HG02885 (cell line): ENCODE measurements at regions not wholly inside any gene's neighbourhood (a gene's known extent, or its start where the extent isn't known, plus 50 kb on each side); places are given as distances from the start of the nearest gene placed in this dataset.

Experiments used
- ATAC-seq: cut with Tn5 transposase; IDR thresholded peaks from one replicate; pipeline ENCODE4 v1.9.1; 2021; ENCODE audit warnings: mild to moderate bottlenecking; ENCODE audit not compliant: unreplicated experiment, poor library complexity

DNA sequence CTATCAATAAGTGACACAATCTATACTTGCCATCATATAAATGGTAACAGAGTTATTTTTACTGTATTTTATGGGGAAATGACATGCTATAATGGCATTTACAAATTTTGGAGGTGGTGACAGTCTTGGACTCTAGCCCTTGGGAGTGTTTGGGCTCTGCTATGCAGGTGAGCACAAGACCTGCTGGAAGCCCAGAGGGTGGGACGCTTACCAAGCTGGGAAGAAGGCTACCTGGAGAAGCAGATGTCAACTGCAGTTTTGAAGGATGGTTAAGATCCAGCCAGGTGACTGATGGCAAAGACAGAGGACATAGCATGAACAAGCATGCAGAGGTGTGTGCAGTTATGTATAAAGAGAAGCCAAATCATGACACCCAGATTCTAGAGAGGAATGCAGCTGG, 346.9 kb downstream of the MYCN start:
- no peak for ATAC-seq

DNA sequence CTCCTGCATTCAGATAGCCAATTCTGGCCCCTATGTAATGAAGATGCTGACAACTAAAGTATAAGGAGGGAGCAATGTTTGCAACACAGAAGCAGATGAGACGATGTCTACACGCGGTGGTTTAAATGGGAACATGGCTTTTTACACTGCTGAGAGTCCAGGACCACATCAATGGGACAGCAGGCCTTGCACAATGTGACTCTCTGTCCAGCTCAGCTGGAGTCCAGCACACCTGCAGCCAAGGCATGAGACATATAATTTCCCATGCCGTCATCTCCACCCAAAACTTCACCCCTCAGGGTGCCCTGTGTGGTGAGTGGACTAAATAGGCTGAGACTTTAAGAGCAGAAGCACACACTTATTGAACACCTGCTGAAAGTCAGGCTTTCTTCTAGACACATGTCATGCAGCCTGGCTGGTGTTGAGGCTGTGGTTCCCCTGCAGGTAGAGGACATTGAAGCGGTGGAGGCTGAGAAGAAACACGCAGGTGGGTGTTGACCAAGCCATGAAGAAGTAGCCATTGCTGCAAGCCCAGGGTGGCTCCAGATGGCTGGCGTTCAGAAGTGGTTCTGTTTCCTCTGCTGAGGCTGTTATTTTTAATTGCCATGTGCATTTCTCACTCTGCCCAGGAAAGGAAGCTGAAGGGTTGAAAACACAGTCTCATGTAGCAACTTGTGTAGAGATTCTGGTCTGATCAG, 345.6 kb downstream of the MYCN start:
- ATAC-seq = no peak

DNA sequence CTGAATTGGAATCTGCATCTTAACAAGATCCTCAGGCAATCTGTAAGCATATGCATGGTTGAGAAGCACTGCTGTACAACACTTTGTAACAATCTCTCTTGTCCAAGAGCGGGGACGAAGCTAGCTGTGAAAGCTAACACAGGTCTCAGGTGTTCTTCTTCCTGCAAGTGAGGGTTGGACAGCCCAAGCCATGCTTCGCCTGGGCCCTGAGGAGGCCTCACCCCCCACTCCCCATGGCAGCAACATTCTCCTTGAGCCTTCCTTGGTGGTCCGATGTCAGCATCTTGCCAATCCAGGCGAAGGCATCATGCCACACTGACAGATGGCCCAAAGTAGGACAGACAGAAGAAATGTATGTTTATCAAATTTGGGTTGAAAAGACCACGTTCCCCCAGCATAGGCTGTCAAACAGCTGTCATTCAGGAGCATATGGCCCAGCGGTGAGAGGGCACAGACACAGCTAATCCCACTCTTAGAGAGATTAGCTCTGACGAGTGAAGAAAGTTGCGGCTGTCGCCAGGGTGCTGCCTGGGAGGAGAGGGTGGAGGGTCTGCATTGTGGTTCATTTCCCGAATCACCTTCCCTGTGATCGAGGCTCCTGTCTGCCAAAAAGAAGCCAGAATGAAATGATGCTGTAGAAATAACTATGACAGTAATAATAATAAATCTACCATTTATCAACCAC, 344.7 kb downstream of the MYCN start:
- no peak for ATAC-seq

DNA sequence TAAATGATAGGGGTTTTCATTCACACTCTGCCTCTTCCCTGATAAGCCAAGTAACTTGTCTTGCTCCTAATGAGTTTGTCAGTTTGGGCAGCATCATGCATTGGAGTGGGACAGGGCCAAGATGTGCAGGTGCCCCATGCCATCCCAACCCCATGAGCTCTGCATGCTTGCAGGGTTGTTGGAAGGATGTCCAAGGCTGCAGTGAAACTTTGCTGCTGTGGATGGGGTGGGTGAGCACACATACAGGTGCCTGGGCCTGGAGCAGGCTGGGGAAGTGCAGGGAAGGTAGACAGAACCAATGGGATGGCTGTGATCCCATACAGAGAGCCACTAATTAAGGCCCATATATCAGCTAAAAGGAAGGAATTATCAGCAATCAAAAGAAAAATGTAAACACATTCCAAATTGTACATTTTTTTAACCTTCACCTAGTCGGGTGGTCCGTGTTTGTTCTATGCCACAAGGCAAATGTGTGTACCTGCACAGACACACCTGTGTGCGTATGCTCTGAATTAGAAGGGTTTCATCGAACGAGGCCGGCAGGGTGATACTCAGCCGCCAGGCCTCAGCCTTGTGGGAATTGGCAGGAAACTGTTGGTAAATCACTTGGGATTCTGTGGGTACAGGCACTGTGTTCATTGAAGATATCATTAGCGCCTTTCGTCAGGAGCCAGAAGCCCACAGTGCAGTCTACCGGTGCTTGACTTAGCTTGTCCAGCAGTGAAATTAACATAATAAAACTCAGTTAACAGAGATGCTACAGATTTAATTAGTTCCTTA, 342.9 kb downstream of the MYCN start:
- no peak for ATAC-seq

DNA sequence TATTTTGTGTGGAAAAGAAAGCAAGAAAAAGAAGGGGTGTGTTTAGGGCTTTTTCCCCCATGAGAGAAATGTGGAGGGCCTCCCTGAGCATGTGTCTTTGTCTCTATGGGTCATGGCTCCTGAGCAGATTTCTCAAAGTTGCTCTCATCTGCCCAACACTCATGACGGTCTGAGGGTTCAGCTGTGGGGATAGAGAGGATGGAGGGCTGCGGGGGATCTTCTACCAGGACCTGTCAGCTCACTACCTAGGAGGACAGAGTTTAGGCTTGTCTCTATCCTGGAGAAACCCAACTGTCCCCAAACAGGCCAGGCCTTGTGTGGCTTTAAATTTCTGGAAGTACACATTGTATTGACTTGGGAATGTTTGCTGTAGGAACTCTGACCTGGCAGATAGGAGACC, 342.2 kb downstream of the MYCN start:
- no peak for ATAC-seq

DNA sequence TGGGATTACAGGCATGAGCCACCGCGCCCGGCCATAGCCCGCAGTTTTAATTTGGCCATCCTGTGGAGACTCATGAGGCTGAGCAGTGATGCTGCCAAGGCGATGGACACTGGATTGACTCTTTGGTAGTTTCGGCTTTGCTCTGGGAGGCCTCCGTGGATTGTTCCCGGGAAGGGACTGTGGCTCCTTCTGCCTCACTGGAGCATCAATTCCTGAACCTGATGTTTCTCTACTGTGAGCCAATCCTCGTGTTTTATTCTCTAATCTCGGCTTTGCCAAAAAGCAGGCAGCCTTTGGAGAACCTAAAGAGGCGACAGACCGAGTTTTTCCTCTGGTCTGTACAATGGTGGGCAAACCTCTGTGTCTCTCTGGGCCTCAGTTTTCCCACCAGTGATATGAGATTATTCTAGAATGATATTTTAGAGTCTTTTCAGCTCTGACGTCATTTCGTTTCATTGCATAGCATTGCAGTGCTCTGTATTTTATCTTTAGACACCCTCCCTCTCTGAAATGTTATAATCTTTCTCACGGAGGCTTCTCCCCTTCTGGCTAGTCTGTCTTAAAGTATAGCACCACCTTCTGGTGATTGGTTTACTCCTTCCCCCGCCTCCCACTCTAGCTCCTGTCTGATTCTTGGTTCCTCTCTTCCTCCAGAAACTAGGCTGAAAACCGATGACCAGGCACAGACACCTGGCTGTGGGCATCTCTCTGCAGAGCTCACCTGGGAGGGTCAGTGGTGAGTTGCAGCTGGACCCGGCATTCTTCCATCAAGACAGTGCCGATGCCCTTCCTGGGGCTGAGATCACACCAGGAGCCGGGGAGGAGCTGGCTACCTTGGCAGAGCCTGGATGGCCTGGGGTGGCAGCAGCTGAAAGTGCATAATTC, 341.3 kb downstream of the MYCN start:
- ATAC-seq = peak; percentile 68

DNA sequence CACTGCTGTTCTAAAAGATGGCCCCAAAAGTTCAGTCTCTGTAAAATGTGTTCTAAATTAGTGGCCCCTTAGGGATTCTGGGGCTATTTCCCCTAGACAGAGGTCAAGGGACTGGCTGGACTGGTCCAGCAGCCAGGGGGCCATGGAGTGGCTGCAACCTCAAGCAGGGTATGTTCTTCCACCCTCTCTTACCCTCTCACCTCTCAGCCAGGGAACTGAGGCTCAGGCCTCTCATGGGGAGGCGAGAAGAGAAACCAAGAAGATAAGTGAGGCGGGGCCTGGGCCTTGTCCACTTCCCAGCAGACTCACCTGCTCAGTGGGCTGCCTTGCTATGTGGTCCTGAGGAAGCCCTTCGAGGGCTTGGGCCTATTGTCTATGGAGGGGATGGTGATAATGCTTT, 339.7 kb downstream of the MYCN start:
- ATAC-seq = no peak

DNA sequence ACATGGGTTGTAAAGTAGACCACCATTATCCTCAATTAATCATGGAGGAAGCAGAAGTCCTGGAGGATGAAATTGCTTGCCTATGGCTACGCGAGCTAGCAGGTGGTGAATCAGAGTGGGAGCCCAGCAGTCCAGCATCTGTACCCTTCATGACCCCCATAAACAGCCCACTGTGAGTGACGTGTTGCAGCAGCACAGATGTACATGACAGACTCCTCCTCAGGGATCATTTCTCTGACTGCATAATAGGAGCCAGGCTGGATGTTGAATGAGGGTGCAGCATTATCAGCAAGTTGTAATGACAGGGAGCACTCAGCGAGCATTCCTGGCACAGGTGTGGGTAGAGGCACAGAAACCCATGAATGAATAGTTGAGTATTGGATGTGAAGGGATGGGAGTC, 339.3 kb downstream of the MYCN start:
- no peak for ATAC-seq

DNA sequence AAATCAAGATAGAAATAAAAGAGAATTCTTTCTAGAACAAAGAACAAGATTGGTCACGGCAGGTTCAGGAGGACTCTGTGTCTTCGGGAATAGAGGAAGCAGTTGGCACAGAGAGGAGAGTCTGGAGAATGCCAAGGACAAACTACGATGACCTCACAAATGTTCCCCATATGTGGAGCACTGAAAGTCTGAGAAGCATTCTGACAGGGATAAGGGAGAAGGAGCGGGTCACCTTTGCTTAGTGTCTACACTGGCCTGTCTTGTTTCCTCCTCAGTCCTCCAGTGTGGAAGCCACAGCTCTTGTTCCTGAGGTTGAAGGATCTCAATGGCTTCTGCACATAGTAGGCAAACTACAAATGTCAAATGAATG, 338.8 kb downstream of the MYCN start:
- ATAC-seq = no peak

DNA sequence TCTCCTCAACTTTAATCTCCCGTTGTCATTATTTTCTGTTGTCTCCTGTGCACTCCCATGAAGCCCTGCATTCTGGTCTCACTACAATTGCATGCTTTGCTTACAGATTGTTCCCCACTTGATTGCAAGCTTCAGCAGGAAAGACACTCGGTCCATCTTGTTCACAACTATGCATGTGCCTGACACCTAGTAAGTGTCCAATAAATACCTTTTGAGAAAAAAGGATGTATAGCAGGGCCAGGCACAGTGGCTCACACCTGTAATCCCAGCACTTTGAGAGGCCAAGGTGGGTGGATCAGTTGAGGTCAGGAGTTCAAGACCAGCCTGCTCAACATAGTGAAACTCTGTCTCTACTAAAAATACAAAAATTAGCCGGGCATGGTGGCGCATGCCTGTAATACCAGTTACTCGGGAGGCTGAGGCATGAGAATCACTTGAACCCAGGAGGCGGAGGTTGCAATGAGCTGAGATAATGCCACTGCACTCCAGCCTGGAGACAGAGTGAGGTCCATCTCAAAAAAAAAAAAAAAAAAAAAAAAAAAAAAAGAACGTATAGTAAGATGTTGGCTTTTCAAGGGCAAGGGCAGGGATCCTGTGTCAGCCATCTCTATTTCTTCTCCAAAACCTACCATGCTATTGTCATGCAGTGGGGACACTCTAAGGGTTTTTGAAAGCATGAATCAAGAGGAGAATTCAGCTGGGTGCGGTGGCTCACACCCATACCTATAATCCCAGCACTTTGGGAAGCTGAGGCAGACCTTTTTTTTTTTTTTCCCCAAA, 338.3 kb downstream of the MYCN start:
- ATAC-seq = no peak

DNA sequence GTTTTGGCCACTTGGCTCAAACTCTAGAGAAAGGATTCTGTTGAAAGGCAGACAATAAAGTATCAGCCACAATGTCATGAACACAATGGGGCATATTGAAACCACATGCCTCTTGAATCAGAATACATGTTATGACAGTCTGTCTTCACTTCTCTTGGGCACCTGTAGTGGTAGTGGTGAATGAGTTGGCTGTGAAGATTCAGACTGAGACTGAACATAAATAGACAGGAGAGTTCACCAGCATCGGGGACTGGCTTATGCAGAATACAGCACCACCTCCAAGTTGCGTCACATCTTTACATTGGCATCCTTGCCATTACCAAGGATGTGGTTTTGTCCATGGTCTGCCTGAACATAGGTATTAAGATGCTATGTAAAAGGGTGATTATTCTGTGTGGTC, 336.8 kb downstream of the MYCN start:
- ATAC-seq = no peak

DNA sequence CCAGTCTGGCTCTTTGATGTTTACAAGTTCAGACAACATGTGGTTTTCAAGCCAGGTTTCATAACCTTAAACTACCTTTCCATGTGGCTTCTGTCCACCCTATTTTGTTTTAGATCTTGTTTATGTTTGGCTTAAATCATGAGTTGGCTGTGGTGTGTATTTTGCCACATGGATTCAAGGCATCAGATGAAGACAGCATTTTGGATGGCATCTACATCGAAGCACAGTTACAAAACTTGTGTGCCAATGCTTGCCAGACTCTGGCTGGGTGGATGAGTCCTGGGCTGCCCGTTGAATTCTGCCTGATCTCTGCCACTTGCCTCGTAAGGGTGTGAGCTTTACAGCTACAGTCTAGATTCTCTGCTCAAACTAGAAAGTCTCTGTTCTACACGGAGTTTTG, 335.3 kb downstream of the MYCN start:
- no peak for ATAC-seq

DNA sequence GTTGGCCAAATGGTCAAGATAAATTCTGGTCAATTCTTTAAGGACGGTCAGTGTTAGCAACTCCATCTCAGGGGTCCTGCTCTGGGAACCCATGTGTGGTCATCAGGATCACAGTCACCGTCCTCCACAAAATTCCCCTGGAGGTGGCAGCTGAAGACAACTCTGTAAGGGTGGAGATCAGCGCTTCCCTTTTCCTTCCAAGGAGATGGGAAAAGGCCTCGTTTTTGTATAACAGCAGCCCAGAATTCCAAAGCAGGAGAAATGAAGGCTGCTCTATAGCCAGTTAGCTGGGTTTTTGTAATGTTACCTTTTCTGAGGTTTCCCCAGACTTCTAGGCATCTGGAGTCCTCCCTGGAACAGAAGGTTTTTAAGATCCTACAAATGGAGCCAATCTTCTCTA, 334.8 kb downstream of the MYCN start:
- ATAC-seq = no peak

DNA sequence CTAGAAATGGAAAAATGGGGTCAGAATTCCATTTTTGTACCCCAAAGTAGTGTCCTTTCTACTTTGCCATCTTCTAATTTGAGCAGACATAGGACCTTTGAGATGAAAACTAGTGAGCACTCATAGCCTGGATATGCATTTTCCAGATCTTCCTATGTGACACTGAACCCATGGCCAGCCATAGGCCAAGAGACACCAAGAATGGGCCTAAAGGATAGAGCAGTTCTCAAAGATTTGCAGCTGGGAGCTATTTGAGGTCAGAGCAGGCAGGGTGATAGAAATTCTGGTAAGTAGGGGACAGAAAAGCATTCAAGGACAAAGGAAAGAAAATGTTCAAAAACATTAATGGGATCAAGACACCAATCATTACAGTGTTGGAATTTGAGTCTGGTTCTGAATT, 332.8 kb downstream of the MYCN start:
- ATAC-seq = no peak

DNA sequence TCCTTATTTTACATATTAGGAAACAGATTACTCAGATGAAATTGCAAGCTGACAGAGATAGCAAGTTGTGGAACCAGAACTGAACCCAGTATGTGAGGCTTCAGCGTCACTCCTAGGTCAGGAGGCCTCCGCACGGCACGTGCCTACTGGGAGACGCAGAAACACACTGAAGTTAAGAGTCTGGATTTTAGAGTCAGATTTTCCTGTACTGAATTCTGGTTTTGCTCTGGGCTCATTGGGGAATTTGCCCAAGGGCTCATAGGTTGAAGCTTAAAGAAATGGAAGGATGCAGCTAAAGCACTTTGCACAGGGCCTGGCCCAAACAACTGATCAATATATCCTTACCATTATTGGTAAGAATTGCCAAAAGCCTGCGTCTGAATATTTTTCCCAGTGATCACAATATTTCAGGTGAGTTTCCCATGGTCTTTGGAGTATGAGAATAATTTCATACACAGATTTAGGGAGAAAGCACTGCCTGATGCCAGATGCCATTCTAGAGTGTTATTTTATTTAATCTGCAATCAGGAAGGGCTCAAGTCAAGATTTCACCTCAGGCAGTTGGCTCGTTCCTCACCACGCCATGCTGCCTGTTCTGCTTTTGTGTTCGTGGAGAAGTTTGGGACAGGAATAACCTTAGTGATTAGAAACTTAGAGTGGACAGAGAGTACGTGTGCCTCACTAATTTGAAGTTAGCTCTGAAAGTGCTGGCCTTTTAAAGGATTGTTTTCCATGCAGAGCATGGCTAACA, 331.9 kb downstream of the MYCN start:
- no peak for ATAC-seq

DNA sequence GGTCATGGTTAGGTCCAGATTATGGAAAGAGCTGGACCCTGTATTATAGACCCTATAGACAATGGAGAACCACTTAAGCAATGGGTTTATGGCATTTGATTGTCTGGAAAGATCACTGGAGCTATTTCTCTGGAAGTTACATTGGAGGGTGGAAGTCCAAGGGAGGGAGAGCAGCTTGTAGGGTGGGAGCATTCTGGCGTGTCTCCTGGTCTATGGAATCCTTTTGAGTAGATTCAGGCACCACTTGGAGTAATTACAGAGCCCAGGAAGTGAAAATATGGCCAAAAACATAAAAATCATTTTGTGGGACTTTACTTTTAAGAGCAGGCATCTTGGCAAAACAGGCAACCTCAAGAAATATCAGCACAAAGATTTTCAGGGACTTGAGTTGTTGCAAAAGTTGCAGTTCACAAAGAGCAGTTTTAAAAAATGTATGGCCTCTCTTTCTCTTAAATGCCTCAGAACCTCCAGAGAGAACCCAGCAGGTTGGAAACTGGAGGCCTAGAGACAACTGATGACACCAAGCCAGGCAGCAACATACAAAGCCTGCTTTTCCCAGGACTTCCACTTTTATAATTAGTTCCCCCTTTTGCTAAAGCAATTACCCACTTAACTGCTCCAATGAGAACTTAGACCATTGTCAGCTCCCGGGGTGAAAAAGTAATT, 331.0 kb downstream of the MYCN start:
- no peak for ATAC-seq

DNA sequence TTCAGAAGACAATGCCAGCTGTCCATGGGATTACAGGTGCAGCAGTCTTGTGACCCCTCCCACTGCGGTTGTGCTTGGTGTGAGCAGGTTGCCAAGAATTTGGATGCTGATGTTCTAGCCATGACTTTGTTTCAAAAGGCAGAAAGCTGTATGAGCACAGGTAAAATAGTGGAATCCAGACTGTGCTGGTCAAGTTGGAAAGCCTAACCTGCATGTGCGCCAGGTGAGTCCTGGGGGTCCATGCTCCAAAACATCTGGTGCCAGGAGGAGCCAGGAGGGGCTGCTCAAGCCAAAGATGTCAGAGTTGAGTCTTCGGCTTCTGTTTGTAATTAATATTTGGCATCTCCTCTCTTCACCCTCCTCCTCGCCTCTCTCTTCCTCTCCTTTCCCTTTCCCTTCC, 330.1 kb downstream of the MYCN start:
- ATAC-seq = no peak

DNA sequence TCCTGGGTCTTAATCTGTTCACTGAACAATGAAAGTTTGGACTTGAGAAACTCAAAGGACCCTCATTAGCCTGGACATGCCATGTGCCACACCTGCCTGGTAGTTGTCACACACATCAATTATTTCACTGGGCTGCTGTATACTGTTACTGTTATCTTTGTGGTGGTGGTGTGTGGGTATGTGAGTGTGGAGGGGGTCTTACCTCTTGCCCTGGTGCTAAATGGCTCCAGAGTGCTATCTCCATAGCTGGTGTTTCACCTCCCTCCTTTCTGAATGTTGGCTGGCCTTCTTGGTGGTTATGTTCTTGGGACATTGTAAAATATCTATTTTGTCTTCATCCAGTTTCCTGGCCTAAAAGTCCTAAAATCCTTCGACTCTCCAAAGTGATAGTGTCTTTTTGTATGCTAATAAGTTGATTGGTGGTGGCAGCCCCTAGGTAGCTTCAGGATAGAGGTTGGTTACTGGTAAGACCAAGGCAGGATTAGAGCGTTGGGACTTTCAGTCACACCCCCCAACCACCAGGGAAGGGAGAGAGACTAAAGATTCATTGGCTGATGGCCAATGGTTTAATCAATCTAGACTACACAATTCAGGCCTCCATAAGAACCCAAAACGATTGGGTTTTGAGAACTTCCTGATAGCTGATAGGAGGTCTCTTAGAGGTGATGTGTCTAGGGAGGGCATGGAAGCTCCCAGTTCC, 328.1 kb downstream of the MYCN start:
- no peak for ATAC-seq
